ENCODE measurements at regions not wholly inside any gene's neighbourhood (a gene's known extent, or its start where the extent isn't known, plus 50 kb on each side); places are given as distances from the start of the nearest gene placed in this dataset.

- H3K9me3 Mint-ChIP-seq: peaks cover 1 to 7% (median 6%) of the 10 kb centered on the region in 3 donors
- H3K27ac Mint-ChIP-seq: no peak overlapping the region
- no peak overlapping the region for H3K4me3 Mint-ChIP-seq
- H3K36me3 Mint-ChIP-seq: no peaks in the 10 kb centered on the region
- H3K27me3 Mint-ChIP-seq: no peaks in the 10 kb centered on the region
- H3K4me1 Mint-ChIP-seq: no peaks in the 10 kb centered on the region
These were observed 131.6 kb upstream of the MITF start for GRCh38 chr3:69607466-69608305.

- H3K36me3 Mint-ChIP-seq: no peaks in the 10 kb centered on the region
- H3K27ac Mint-ChIP-seq: no peak overlapping the region
- H3K4me3 Mint-ChIP-seq: no peak overlapping the region
- no peaks in the 10 kb centered on the region for H3K4me1 Mint-ChIP-seq
- no peaks in the 10 kb centered on the region for H3K27me3 Mint-ChIP-seq
- peaks cover 2 to 13% (median 10%) of the 10 kb centered on the region in 3 donors for H3K9me3 Mint-ChIP-seq
These were observed 133.4 kb upstream of the MITF start for GRCh38 chr3:69605867-69606266.

GRCh38 chr3:69604735-69605450 is 134.4 kb upstream of the MITF start:
- Mint-ChIP-seq H3K4me1 (no peaks in the 10 kb centered on the region), H3K27me3 (no peaks in the 10 kb centered on the region), H3K27ac (no peak overlapping the region), H3K9me3 (peaks cover 4 to 17% (median 13%) of the 10 kb centered on the region in 3 donors), H3K4me3 (no peak overlapping the region), H3K36me3 (no peaks in the 10 kb centered on the region)

GRCh38 chr3:69602112-69602511 is 137.2 kb upstream of the MITF start:
- H3K9me3 Mint-ChIP-seq: peaks cover 4 to 13% (median 10%) of the 10 kb centered on the region in 3 donors
- no peak overlapping the region for H3K4me3 Mint-ChIP-seq
- H3K36me3 Mint-ChIP-seq: no peaks in the 10 kb centered on the region
- H3K4me1 Mint-ChIP-seq: no peaks in the 10 kb centered on the region
- H3K27me3 Mint-ChIP-seq: no peaks in the 10 kb centered on the region
- no peak overlapping the region for H3K27ac Mint-ChIP-seq

DNA sequence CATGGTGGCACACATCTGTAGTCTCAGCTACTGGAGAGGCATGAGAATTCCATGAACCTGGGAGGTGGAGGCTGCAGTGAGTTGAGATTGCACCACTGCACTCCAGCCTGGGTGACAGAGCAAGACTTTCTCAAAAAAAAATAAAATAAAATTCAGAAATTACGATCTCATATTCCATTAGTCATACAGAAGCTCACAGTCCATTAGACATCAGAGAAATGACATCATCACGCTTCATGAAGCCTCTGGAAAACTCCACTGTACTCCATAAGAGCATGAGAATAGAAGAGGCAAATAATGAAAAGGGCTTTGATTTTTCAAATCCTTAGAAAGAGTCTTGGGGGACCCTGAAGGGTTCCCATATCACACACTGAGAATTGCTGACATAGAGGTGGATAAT is 145.0 kb upstream of the MITF start:
- Mint-ChIP-seq H3K4me3 (no peak overlapping the region), H3K27me3 (no peaks in the 10 kb centered on the region), H3K4me1 (no peaks in the 10 kb centered on the region), H3K36me3 (peaks cover 2% of the 10 kb centered on the region), H3K9me3 (peaks cover 0 to 3% (median 0%) of the 10 kb centered on the region in 3 donors), H3K27ac (no peak overlapping the region)

- Mint-ChIP-seq H3K4me3 (no peak overlapping the region), H3K36me3 (peaks cover 2% of the 10 kb centered on the region), H3K27ac (no peak overlapping the region), H3K4me1 (no peaks in the 10 kb centered on the region), H3K9me3 (peaks cover 5 to 22% (median 5%) of the 10 kb centered on the region in 3 donors), H3K27me3 (no peaks in the 10 kb centered on the region)
These were observed 148.0 kb upstream of the MITF start for GRCh38 chr3:69591164-69591736.

DNA sequence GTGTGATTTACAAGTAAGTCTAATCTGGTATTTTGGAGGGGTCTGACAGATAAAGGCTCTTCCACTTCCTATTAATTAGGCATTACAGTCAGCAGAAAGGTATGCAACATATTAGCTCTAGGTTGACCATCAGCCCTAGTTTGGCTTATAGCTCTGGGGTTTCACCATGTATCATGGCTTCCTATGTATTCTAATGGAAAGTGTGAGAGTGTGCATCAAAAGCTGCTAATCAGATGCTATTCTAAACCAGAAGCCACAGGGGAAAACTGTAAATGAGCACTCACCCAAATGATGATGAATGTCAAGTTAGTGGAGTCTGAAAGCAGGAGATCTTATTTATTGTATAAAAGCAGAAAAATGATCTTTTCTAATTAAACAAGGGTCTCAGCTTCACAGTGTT is 149.2 kb upstream of the MITF start:
- Mint-ChIP-seq H3K27me3 (no peaks in the 10 kb centered on the region), H3K27ac (no peak overlapping the region), H3K4me3 (no peak overlapping the region), H3K4me1 (no peaks in the 10 kb centered on the region), H3K36me3 (peaks cover 2% of the 10 kb centered on the region), H3K9me3 (peaks cover 5 to 26% (median 6%) of the 10 kb centered on the region in 3 donors)

GRCh38 chr3:69588170-69588569 is 151.1 kb upstream of the MITF start:
- peaks cover 2% of the 10 kb centered on the region for H3K36me3 Mint-ChIP-seq
- H3K27ac Mint-ChIP-seq: no peak overlapping the region
- no peaks in the 10 kb centered on the region for H3K4me1 Mint-ChIP-seq
- H3K9me3 Mint-ChIP-seq: peaks cover 5 to 31% (median 10%) of the 10 kb centered on the region in 3 donors
- H3K4me3 Mint-ChIP-seq: no peak overlapping the region
- H3K27me3 Mint-ChIP-seq: no peaks in the 10 kb centered on the region

- peaks cover 5 to 31% (median 10%) of the 10 kb centered on the region in 3 donors for H3K9me3 Mint-ChIP-seq
- no peaks in the 10 kb centered on the region for H3K4me1 Mint-ChIP-seq
- no peak overlapping the region for H3K4me3 Mint-ChIP-seq
- no peaks in the 10 kb centered on the region for H3K27me3 Mint-ChIP-seq
- H3K36me3 Mint-ChIP-seq: no peaks in the 10 kb centered on the region
- no peak overlapping the region for H3K27ac Mint-ChIP-seq
These were observed 153.8 kb upstream of the MITF start for GRCh38 chr3:69585472-69585871.

DNA sequence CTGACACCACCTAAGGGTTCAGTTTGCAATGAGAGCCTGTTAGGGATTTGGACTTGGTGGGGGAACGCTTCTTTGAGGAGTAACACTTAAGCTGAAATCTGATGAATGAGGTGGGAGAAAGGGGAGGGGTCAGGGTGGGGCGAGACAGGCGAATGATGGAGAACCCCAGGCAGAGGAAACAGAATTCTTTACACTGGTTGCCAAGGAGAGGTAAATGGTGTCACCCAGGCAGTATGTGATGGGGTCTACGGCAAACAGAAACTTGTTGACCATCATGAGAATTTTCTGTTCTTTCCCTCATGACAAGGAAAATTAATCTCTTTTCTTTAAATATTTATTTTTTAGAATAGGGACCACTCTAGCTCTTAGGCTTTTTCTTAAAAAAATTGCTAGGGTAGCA is 157.2 kb upstream of the MITF start:
- Mint-ChIP-seq H3K36me3 (no peaks in the 10 kb centered on the region), H3K27me3 (peaks cover 3% of the 10 kb centered on the region), H3K4me3 (no peak overlapping the region), H3K27ac (no peak overlapping the region), H3K4me1 (no peaks in the 10 kb centered on the region), H3K9me3 (peaks cover 4 to 11% (median 8%) of the 10 kb centered on the region in 3 donors)

DNA sequence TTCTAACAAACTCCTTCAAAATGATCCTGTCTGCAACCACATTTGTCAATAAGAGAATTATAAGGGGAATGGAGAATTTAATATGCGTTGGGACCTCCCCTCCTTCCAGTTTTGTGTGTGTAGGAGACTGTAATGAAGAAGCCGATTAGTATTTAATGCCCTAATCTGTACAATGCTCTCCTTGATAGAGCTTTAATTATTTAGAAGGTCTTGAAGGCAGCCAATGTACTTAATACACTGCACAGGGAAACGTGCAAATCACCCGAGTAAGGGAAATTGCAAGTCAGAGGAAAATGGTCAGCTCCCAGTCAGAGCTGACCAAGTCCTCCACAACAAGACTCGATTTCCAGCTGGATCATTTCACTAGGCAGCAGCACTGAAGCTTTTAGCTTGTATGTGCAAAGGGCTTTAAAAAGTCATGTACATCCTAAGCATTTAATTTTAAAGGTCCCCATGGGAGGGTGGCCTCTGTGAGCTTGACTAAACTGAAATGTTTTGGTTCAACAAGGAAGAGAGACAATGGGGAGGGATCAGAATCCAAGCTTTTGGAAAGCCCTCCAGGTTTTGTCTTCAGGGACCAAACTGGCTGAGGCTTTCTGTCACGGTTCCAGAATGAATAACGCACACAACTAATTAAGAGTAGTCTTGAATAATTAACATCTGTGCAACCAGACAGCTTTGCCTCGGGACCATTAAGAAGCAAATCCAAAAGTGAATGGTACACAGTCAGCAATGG is 159.8 kb upstream of the MITF start:
- Mint-ChIP-seq H3K4me3 (no peak overlapping the region), H3K9me3 (peaks cover 0 to 4% (median 3%) of the 10 kb centered on the region in 3 donors), H3K4me1 (no peaks in the 10 kb centered on the region), H3K27me3 (peaks cover 3% of the 10 kb centered on the region), H3K36me3 (no peaks in the 10 kb centered on the region), H3K27ac (no peak overlapping the region)

DNA sequence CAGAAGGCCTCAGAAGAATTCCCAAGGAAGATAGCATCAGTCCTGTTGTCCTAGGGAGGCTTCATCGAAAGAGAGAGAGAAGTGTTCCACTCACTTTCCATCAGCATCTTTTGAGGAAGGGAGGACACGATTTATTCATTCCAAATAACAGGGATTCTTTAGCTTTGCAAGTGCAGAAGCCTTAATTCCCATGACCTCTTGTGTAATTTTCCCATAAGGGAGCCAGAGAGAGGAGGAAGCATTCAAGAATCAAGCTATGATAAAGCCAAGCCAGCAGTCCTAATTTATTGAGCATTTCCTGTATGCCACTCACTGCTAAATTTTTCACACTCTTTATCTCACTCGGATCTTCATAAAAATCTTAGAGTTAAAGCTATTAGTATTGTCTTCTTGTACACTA is 169.7 kb upstream of the MITF start:
- Mint-ChIP-seq H3K36me3 (no peaks in the 10 kb centered on the region), H3K9me3 (peaks cover 0 to 2% (median 0%) of the 10 kb centered on the region in 3 donors), H3K27me3 (peaks cover 2% of the 10 kb centered on the region), H3K27ac (no peak overlapping the region), H3K4me1 (no peaks in the 10 kb centered on the region), H3K4me3 (no peak overlapping the region)

GRCh38 chr3:69568951-69569350 is 170.3 kb upstream of the MITF start:
- no peak overlapping the region for H3K27ac Mint-ChIP-seq
- peaks cover 2% of the 10 kb centered on the region for H3K27me3 Mint-ChIP-seq
- no peaks in the 10 kb centered on the region for H3K4me1 Mint-ChIP-seq
- no peaks in the 10 kb centered on the region for H3K36me3 Mint-ChIP-seq
- no peak overlapping the region for H3K4me3 Mint-ChIP-seq
- H3K9me3 Mint-ChIP-seq: peaks cover 0 to 2% (median 2%) of the 10 kb centered on the region in 3 donors

GRCh38 chr3:69568458-69568857 is 170.8 kb upstream of the MITF start:
- H3K36me3 Mint-ChIP-seq: no peaks in the 10 kb centered on the region
- H3K9me3 Mint-ChIP-seq: peaks cover 0 to 2% (median 2%) of the 10 kb centered on the region in 3 donors
- no peak overlapping the region for H3K27ac Mint-ChIP-seq
- H3K4me3 Mint-ChIP-seq: no peak overlapping the region
- H3K27me3 Mint-ChIP-seq: peaks cover 2% of the 10 kb centered on the region
- no peaks in the 10 kb centered on the region for H3K4me1 Mint-ChIP-seq

- Mint-ChIP-seq H3K4me3 (no peak overlapping the region), H3K9me3 (peaks cover 0 to 2% (median 2%) of the 10 kb centered on the region in 3 donors), H3K4me1 (no peaks in the 10 kb centered on the region), H3K27ac (no peak overlapping the region), H3K27me3 (peaks cover 2% of the 10 kb centered on the region), H3K36me3 (no peaks in the 10 kb centered on the region)
These were observed 171.6 kb upstream of the MITF start for GRCh38 chr3:69567710-69568052.
